H9 (cell line): ENCODE measurements at regions not wholly inside any gene's neighbourhood (a gene's known extent, or its start where the extent isn't known, plus 50 kb on each side); places are given as distances from the start of the nearest gene placed in this dataset.

Source experiments
- DNase-seq: peaks from one replicate; pipeline ENCODE4 v3.0.0-alpha.2; 2017
- H2AFZ ChIP-seq: one replicate; pipeline ENCODE4 v1.6.1; 2013; ENCODE audit warnings: mild to moderate bottlenecking, low read length, control low read depth, moderate library complexity
- H2AK5ac ChIP-seq: 2 replicates; pipeline ENCODE4 v1.6.1; 2013; ENCODE audit warnings: low read length, control low read depth, mixed read lengths; ENCODE audit not compliant: insufficient read length
- H2BK120ac ChIP-seq: one replicate; pipeline ENCODE4 v1.6.1; 2013; ENCODE audit warnings: low read depth, mild to moderate bottlenecking, low read length, control low read depth, inconsistent platforms; ENCODE audit not compliant: poor library complexity, severe bottlenecking
- H2BK12ac ChIP-seq: 2 replicates; pipeline ENCODE4 v1.6.1; 2013; ENCODE audit warnings: low read length, control low read depth, mixed read lengths, low read depth; ENCODE audit not compliant: insufficient read length
- H2BK15ac ChIP-seq: 2 replicates; pipeline ENCODE4 v1.6.1; 2013; ENCODE audit warnings: low read depth, low read length, control low read depth
- H2BK20ac ChIP-seq: one replicate; pipeline ENCODE4 v1.6.1; 2013; ENCODE audit warnings: low read depth, mild to moderate bottlenecking, low read length, control low read depth, inconsistent platforms; ENCODE audit not compliant: poor library complexity, severe bottlenecking
- H2BK5ac ChIP-seq: 2 replicates; pipeline ENCODE4 v1.6.1; 2013; ENCODE audit warnings: low read length, control low read depth, mixed read lengths; ENCODE audit not compliant: insufficient read length
- H3K14ac ChIP-seq: 2 replicates; pipeline ENCODE4 v1.6.1; 2013; ENCODE audit warnings: low read length, control low read depth; ENCODE audit not compliant: insufficient read depth
- H3K18ac ChIP-seq: 2 replicates; pipeline ENCODE4 v1.6.1; 2013; ENCODE audit warnings: low read depth, mild to moderate bottlenecking, mixed read lengths, low read length, control low read depth; ENCODE audit not compliant: insufficient read length
- H3K23ac ChIP-seq: 2 replicates; pipeline ENCODE4 v1.6.1; 2013; ENCODE audit warnings: low read length, control low read depth, mixed read lengths, low read depth; ENCODE audit not compliant: insufficient read length
- H3K23me2 ChIP-seq: 2 replicates; pipeline ENCODE4 v1.6.1; 2013; ENCODE audit warnings: low read depth, mild to moderate bottlenecking, mixed read lengths, low read length, control low read depth; ENCODE audit not compliant: insufficient read length, poor library complexity, severe bottlenecking
- H3K27ac ChIP-seq: 2 replicates; pipeline ENCODE4 v1.5.1; 2013; ENCODE audit warnings: low read length, control low read depth, mixed read lengths, low read depth; ENCODE audit not compliant: insufficient read length
- H3K27me3 ChIP-seq: 2 replicates; pipeline ENCODE4 v1.6.1; 2013; ENCODE audit warnings: low read length, control low read depth, inconsistent platforms; ENCODE audit not compliant: insufficient read depth
- H3K4ac ChIP-seq: 2 replicates; pipeline ENCODE4 v1.6.1; 2013; ENCODE audit warnings: low read depth, mild to moderate bottlenecking, control low read depth, inconsistent platforms, low read length, moderate library complexity
- H3K4me1 ChIP-seq: 2 replicates; pipeline ENCODE4 v1.6.1; 2013; ENCODE audit warnings: low read length, control low read depth, inconsistent platforms; ENCODE audit not compliant: insufficient read depth
- H3K4me2 ChIP-seq: 2 replicates; pipeline ENCODE4 v1.6.1; 2013; ENCODE audit warnings: low read length, control low read depth, mixed read lengths; ENCODE audit not compliant: insufficient read length, insufficient read depth
- H3K56ac ChIP-seq: 2 replicates; pipeline ENCODE4 v1.6.1; 2013; ENCODE audit warnings: low read depth, mild to moderate bottlenecking, mixed read lengths, low read length, control low read depth; ENCODE audit not compliant: insufficient read length
- H3K79me1 ChIP-seq: 2 replicates; pipeline ENCODE4 v1.6.1; 2013; ENCODE audit warnings: low read depth, mild to moderate bottlenecking, moderate library complexity, low read length, control low read depth, inconsistent platforms; ENCODE audit not compliant: insufficient read depth, poor library complexity, severe bottlenecking
- H3K79me2 ChIP-seq: 2 replicates; pipeline ENCODE4 v1.6.1; 2013; ENCODE audit warnings: low read length, control low read depth, inconsistent platforms; ENCODE audit not compliant: insufficient read depth
- H3K9ac ChIP-seq: 2 replicates; pipeline ENCODE4 v1.6.1; 2013; ENCODE audit warnings: low read length, control low read depth, mixed read lengths; ENCODE audit not compliant: insufficient read length; ENCODE audit errors: extremely low read depth
- H3K9me3 ChIP-seq: one replicate; pipeline ENCODE4 v1.6.1; 2013; ENCODE audit warnings: low read depth, low read length, inconsistent platforms; ENCODE audit not compliant: control insufficient read depth
- H3T11ph ChIP-seq: one replicate; pipeline ENCODE4 v1.6.1; 2013; ENCODE audit warnings: mild to moderate bottlenecking, low read length, control low read depth, inconsistent platforms
- H4K20me1 ChIP-seq: one replicate; pipeline ENCODE4 v1.6.1; 2013; ENCODE audit not compliant: control insufficient read depth, insufficient read length, insufficient read depth
- H4K5ac ChIP-seq: 2 replicates; pipeline ENCODE4 v1.6.1; 2013; ENCODE audit warnings: low read depth, mild to moderate bottlenecking, mixed read lengths, low read length, control low read depth; ENCODE audit not compliant: insufficient read length
- H4K8ac ChIP-seq: replicated peaks from 2 replicates; pipeline ENCODE4 v1.6.1; 2013; ENCODE audit warnings: low read length, control low read depth, mixed read lengths, low read depth; ENCODE audit not compliant: insufficient read length
- H4K91ac ChIP-seq: 2 replicates; pipeline ENCODE4 v1.6.1; 2013; ENCODE audit warnings: low read depth, mild to moderate bottlenecking, moderate library complexity, mixed read lengths, low read length, control low read depth; ENCODE audit not compliant: insufficient read length
- H3K27ac Mint-ChIP-seq, 3 experiments: 2 replicates in 2 of 3; 3 replicates in 1 of 3; pipeline ENCODE4 v1.8.0; 2020 to 2021; ENCODE audit warnings: mixed read lengths in 3 of 3, mild to moderate bottlenecking in 1 of 3, moderate library complexity in 1 of 3
- H3K27me3 Mint-ChIP-seq: 2 replicates; pipeline ENCODE4 v1.8.0; 2021; ENCODE audit warnings: low read depth, mild to moderate bottlenecking, moderate library complexity, mixed read lengths
- H3K36me3 Mint-ChIP-seq, 3 experiments: 2 replicates in 2 of 3; 3 replicates in 1 of 3; pipeline ENCODE4 v1.8.0; 2020 to 2021; ENCODE audit warnings: low read depth in 3 of 3, mixed read lengths in 3 of 3; ENCODE audit not compliant: insufficient read depth in 1 of 3
- H3K4me1 Mint-ChIP-seq, 2 experiments: 2 replicates each; pipeline ENCODE4 v1.8.0; 2020; ENCODE audit warnings: mixed read lengths in 2 of 2
- H3K4me3 Mint-ChIP-seq, 2 experiments: 2 replicates in 1 of 2; 3 replicates in 1 of 2; pipeline ENCODE4 v1.8.0; 2020 to 2021; ENCODE audit warnings: mild to moderate bottlenecking in 2 of 2, mixed read lengths in 2 of 2, moderate library complexity in 1 of 2
- H3K9me3 Mint-ChIP-seq, 2 experiments: 2 replicates in 1 of 2; 3 replicates in 1 of 2; pipeline ENCODE4 v1.8.0; 2020; ENCODE audit warnings: mild to moderate bottlenecking in 2 of 2, mixed read lengths in 2 of 2, moderate library complexity in 1 of 2
- WGBS: extraction: QIAGEN DNeasy Blood & Tissue Kit; methylation state at CpG from one replicate; pipeline ENCODE4 v1.1.7; 2013; ENCODE audit warnings: missing lambda C conversion rate, low lambda C conversion rate, mixed read lengths; ENCODE audit not compliant: insufficient read length; ENCODE audit errors: extremely low coverage; 5-methylcytosine and 5-hydroxymethylcytosine counted together
- TF ChIP-seq, protein P1 (sequence below): fragments of 200-600 bp; sonication (generic); conservative IDR thresholded peaks from 3 replicates; pipeline ENCODE4 v1.8.0; 2021; ENCODE audit warnings: antibody characterized with exemption, mild to moderate bottlenecking

DNA sequence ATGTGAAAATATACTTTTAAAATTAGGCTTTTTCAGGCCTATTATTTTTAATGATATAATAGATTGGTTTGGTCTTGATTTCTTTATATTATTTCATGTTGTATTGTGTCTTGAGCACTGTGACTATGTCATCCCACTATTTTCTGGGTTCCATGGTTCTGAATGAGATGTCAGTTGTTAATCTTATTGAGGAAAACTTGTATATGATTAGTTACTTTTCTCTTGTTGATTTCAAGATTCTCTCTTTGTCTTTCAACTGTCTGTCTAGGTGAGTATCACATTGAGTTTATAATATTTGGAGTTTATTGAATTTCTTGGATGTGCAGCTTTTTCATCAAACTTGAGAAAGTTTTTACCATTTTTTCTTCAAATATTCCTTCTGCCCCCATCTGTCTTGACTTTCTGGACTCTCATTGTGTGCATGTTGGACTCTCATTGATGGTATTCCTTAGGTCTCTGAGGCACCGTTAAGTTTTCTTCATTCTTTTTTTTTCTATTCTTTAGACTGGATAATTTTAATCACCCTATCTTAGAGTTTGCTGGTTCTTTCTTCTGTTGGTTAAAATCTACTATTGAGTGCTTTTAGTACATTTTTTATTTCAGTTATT lies 175.8 kb downstream of the TMEM167A start:
- Histone ChIP-seq H3K4me2 (no peak overlapping the region), H3T11ph (no peak overlapping the region), H3K27me3 (no peaks in the 10 kb centered on the region), H2BK12ac (no peak overlapping the region), H3K9me3 (no peaks in the 10 kb centered on the region), H3K9ac (no peak overlapping the region), H3K4ac (no peak overlapping the region), H2AK5ac (no peak overlapping the region), H4K20me1 (no peaks in the 10 kb centered on the region), H3K23ac (no peak overlapping the region), H2BK5ac (no peak overlapping the region), H3K27ac (no peak overlapping the region), H3K18ac (no peak overlapping the region), H2BK20ac (no peak overlapping the region), H3K23me2 (no peaks in the 10 kb centered on the region), H4K91ac (no peak overlapping the region), H2BK120ac (no peak overlapping the region), H3K79me2 (no peaks in the 10 kb centered on the region), H4K5ac (no peak overlapping the region), H3K14ac (no peak overlapping the region), H2BK15ac (no peak overlapping the region), H3K79me1 (no peaks in the 10 kb centered on the region), H4K8ac (no peak overlapping the region), H3K4me1 (no peaks in the 10 kb centered on the region), H2AFZ (no peak overlapping the region), H3K56ac (no peak overlapping the region)
- Mint-ChIP-seq H3K36me3 (peaks cover 12 to 23% (median 14%) of the 10 kb centered on the region in 3 experiments), H3K9me3 (peaks cover 13 to 24% of the 10 kb centered on the region in 2 experiments; a peak in 4 of 5 replicates), H3K4me1 (peaks cover 0 to 4% of the 10 kb centered on the region in 2 experiments; a peak in 1 of 4 replicates), H3K27ac (no peak overlapping the region), H3K4me3 (no peak overlapping the region), H3K27me3 (no peaks in the 10 kb centered on the region)
- no peak for DNase-seq
- no CpG with 5 or more reads among the region's 1 CpG for WGBS
- TF ChIP-seq, protein P1, sequence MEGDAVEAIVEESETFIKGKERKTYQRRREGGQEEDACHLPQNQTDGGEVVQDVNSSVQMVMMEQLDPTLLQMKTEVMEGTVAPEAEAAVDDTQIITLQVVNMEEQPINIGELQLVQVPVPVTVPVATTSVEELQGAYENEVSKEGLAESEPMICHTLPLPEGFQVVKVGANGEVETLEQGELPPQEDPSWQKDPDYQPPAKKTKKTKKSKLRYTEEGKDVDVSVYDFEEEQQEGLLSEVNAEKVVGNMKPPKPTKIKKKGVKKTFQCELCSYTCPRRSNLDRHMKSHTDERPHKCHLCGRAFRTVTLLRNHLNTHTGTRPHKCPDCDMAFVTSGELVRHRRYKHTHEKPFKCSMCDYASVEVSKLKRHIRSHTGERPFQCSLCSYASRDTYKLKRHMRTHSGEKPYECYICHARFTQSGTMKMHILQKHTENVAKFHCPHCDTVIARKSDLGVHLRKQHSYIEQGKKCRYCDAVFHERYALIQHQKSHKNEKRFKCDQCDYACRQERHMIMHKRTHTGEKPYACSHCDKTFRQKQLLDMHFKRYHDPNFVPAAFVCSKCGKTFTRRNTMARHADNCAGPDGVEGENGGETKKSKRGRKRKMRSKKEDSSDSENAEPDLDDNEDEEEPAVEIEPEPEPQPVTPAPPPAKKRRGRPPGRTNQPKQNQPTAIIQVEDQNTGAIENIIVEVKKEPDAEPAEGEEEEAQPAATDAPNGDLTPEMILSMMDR, result no peak
